Right ventricle myocardium inferior (tissue), 1 donor: ENCODE measurements at regions not wholly inside any gene's neighbourhood (a gene's known extent, or its start where the extent isn't known, plus 50 kb on each side); places are given as distances from the start of the nearest gene placed in this dataset.

Source experiments
- ATAC-seq: fragments of 200-7000 bp; cut with Tn5 transposase; one replicate; pipeline ENCODE4 v1.9.1; 2020; ENCODE audit warnings: mild to moderate bottlenecking, moderate library complexity
- DNase-seq: peaks from one replicate; pipeline ENCODE4 v3.0.0; 2021; ENCODE audit errors: missing footprints
- intact Hi-C: fragments of 100-400 bp; cut with DNase I; formaldehyde crosslinking; loops from one replicate; pipeline ENCODE4 v1.11.0; 2022
- donor health status: DM: no; HTN: yes; CAD: no; lungs with severe emphysema.

DNA sequence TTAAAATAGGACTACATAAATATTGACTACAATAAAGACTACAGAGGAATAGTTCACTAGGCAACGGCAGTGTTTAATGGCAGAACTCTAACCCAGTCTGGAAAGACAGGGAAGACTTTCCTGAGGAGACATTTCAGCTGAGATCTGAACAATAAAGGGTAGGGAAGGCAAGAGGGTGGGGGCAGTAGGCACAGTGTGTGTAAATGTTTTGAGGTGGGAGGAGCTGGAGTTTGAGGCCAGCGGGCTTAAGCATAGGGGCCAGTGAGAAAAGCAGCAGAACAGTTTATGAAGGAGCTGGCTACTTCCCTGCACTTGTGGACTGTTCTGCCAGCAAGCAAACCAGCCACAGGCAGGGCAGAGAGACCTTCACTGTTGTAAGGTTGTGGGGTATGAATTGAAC is 76.6 kb upstream of the UGP2 start:
- intact Hi-C loops: no loop called here
- no peak for ATAC-seq
- no peak for DNase-seq

- DNase-seq: no peak
- no peak for ATAC-seq
- intact Hi-C loops: no loop called here
Measured at GRCh38 chr2:63767307-63767706, 74.4 kb upstream of the UGP2 start.

- ATAC-seq: no peak
- intact Hi-C loops: no loop called here
- DNase-seq: no peak
Measured at GRCh38 chr2:63768051-63768450, 73.6 kb upstream of the UGP2 start.

DNA sequence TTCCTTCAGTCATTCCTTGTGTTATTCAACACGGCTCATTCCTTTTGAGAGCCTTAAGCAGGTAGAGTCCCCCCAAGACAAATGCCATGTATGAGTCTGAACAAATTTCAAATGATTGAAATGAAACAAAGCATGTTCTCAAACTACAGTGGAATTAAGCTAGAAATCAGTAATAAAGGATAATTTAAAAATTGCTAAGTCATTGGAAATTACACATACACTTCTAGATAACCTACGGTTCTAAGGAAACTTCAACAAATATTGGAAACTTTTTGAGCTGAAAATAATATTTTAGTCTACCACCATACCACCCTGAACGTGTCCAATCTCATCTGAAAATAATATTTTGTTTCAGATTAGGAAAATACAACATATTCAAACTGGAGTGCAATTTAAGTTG is 71.8 kb upstream of the UGP2 start:
- DNase-seq (no peak), ATAC-seq (no peak)
- intact Hi-C loops: no loop called here

DNA sequence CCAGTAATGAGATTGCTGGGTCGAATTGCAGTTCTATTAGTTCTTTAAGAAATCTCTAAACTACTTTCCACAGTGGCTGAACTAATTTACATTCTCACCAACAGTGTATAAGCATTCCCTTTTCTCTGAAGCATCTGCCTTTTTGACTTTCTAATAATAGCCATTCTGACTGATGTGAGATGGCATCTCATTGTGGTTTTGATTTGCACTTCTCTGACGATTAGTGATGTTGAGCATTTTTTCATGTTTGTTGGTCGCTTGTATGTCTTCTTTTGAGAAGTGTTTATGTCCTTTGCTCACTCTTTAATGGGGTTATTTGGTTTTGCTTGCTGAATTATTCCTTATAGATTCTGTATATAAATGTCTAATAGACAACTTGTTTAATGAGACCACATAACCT is 69.6 kb upstream of the UGP2 start:
- intact Hi-C loops: no loop called here
- no peak for DNase-seq
- ATAC-seq: no peak

GRCh38 chr2:63775191-63775590 is 66.5 kb upstream of the UGP2 start:
- intact Hi-C loops: no loop called here
- ATAC-seq: no peak
- DNase-seq: no peak

DNA sequence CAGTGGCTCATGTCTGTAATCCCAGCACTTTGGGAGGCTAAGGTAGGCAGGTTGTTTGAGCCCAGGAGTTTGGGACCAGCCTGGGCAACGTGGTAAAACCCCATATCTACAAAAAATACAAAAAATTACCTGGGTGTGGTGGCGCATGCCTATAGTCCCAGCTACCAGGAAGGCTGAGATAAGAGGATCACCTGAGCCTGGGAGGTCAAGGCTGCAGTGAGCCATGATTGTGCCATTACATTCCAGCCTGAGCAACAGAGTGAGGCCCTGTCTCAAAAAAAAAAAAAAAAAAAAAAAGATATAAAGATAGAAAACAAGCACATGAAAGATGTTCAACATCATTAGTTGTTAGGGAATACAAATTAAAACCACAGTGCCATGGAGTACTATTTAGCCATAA is 65.3 kb upstream of the UGP2 start:
- intact Hi-C loops: no loop called here
- no peak for ATAC-seq

GRCh38 chr2:63777816-63778215 is 63.9 kb upstream of the UGP2 start:
- intact Hi-C loops: no loop called here
- ATAC-seq (no peak), DNase-seq (no peak)

More for the DNA sequence above, 65.3 kb upstream of the UGP2 start:
- no peak for DNase-seq

DNA sequence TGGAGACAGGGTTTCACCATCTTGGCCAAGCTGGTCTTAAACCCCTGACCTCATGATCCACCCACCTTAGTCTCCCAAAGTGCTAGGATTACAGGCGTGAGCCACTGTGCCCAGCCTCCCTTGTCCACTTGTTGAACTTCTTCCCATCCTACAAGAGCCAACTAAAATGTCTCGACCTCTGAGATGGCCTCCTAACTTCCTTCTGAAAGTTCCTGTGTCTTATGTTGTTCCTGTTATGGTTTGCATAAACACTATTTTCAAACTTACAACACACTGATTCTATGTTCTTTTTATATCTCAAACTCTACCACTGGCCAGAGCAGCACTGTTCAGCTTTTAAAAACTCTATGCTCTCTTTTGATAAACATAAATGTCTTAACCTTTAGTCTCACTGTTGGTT is 63.3 kb upstream of the UGP2 start:
- no peak for ATAC-seq
- no peak for DNase-seq
- intact Hi-C loops: no loop called here

DNA sequence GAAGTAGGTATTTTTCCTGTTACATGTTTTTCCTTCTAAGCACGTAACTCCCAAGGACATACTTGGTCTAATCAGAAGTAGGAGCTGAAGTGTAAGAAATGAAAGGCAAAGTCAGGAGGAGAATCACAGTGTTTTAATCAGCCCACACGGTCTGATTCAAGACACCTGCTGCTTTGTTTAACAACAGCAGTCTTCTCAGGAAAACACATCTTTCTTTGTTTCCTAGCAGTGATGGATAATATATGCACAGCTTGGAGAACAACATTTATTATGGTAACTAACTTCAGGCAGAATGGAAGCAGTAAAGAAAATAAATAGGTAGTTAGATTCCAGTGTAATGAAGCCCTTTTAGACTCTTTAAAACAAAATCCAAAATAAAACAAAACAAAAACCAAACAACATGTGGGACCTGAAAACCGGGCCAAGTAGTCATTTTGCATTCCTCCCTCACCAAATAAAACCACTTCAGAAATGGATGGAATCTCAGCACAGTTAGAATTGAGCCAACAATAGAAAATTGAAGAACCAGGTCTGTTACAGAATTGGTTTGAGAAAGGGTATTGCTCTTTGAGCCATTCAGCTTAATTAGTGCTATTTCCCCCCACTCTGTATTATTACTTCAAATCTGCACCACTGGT is 61.1 kb upstream of the UGP2 start:
- ATAC-seq: no peak
- intact Hi-C loops: no loop called here
- no peak for DNase-seq

DNA sequence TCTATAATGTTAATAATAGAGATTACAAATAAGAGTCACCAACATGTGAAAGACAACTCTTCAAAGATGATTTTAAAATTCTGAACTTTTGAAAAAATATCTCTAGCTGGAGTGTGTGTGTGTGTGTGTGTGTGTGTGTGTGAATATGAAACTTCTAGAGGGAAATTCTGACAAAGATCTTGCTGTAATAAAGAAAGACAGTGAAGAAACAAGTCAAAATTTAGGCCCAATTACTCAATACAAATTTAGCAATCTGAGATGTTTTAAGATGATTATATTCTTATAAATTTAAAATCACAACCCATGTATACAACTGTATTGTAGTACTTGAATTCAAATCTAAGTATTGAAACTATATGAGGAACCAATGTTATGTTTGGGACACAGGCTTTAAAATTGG is 57.2 kb upstream of the UGP2 start:
- no peak for ATAC-seq
- DNase-seq: no peak
- intact Hi-C loops: no loop called here

DNA sequence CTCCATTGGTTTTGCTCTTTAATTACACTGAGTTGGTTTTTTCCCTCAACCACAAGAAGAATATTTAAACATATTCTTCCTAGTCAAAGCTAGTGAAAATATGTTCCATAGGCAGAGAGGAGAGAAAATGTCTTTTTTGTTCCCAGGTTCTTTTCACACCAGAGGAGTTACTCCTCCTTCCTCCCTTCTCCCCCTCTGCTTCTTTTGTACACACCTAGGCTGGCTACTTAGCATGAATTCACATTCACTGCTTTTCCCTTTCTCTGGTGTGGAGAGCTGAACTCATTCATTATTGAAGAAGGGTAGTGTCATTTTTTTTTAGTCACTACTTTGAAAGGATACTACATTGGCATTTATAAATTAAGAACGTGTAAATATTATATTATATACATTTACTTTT is 56.6 kb upstream of the UGP2 start:
- intact Hi-C loops: no loop called here
- DNase-seq: no peak
- no peak for ATAC-seq

- intact Hi-C loops: no loop called here
- no peak for ATAC-seq
- no peak for DNase-seq
Measured at GRCh38 chr2:63786471-63786870, 55.2 kb upstream of the UGP2 start.

DNA sequence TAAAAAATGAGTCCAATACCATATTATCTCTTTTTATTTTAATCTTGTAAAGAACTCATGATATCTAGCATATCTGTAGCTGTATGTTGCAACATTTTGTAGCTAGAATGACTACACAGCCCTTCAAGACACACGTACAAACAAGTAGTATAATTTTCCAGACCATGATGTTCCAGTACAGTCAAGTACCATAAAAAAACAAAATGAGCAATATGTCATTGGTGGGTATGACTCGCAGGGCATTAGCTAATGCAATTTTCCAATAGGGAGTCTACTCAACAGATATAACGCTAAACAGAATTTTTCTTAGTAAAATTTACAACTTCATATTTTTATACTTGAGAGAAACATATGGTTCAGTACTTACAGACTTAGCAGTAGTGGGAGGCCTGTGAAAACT is 53.6 kb upstream of the UGP2 start:
- intact Hi-C loops: no loop called here
- DNase-seq: no peak
- ATAC-seq: no peak

DNA sequence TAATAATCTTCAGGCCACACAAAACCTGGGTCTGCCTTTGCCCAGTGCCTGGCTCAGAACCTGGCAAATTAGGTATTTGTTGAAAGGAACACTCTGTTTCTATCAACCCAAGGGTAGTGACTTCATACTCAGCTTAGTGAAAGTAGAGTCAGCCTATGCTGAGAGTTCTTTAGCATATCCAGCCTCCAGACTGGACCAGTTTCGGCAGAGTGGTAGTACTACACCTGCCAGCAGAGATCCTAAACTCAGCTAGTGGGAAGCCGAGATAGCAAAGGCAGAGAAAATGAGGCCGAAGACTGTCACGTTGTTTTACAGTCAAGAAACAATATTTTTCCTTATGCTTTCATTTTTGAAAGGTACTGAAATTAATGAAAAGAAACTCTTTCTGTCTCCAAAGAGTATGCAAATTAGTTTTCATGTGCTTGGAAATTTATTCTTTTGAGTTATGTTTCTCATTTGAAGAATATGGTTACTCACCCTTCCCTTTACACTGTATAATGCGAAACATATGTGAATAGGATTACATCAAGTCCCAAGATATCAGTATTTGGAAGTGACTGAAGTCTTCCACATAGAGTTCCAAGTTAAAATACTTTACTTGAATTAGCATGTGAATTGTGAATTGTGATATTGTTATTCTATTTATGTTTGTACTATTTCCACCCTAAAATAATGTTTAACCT is 52.2 kb upstream of the UGP2 start:
- ATAC-seq: no peak
- DNase-seq: no peak
- intact Hi-C loops: no loop called here

- intact Hi-C loops: no loop called here
- ATAC-seq: no peak
- no peak for DNase-seq
Measured at GRCh38 chr2:63790491-63790890, 51.2 kb upstream of the UGP2 start.

GRCh38 chr2:63790906-63791305 is 50.8 kb upstream of the UGP2 start:
- intact Hi-C loops: no loop called here
- DNase-seq: no peak
- ATAC-seq: peak; percentile 52

- ATAC-seq (no peak), DNase-seq (no peak)
- intact Hi-C loops: no loop called here
Measured at GRCh38 chr2:63791387-63791786, 50.3 kb upstream of the UGP2 start.
